ENCODE measurements at regions not wholly inside any gene's neighbourhood (a gene's known extent, or its start where the extent isn't known, plus 50 kb on each side); places are given as distances from the start of the nearest gene placed in this dataset.

DNA sequence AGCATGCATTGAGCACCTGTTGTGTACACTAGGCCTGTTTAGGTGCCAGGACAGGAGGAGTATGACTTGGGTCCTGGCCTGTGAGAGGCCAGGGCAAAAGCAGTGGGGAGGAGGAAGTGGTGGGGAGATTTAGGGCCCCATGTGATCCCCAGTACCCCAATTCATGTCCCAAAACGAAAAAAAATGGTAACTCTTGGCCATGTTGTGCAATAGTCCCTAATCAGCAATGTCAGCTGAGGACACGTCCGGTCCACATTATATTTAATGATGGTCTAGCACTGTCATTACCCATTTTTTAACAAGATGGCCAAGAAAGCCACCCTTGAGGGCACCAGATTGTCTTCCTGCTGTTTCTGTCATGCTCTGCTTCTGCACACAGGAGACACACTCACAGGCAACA lies 142.0 kb upstream of the RET start:
- TF ChIP-seq, protein P1, sequence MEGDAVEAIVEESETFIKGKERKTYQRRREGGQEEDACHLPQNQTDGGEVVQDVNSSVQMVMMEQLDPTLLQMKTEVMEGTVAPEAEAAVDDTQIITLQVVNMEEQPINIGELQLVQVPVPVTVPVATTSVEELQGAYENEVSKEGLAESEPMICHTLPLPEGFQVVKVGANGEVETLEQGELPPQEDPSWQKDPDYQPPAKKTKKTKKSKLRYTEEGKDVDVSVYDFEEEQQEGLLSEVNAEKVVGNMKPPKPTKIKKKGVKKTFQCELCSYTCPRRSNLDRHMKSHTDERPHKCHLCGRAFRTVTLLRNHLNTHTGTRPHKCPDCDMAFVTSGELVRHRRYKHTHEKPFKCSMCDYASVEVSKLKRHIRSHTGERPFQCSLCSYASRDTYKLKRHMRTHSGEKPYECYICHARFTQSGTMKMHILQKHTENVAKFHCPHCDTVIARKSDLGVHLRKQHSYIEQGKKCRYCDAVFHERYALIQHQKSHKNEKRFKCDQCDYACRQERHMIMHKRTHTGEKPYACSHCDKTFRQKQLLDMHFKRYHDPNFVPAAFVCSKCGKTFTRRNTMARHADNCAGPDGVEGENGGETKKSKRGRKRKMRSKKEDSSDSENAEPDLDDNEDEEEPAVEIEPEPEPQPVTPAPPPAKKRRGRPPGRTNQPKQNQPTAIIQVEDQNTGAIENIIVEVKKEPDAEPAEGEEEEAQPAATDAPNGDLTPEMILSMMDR (conservative IDR thresholded peaks at IDR 0.05 in 1 of 2, IDR thresholded peaks at IDR 0.05 in 1 of 2; ENCODE audit: low read depth in 1 of 2, low read length in 2 of 2), result no peak
- no peak for TF ChIP-seq EZH2 (IDR thresholded peaks at IDR 0.05; ENCODE audit: low read length, missing control alignments)
